ENCODE measurements at regions not wholly inside any gene's neighbourhood (a gene's known extent, or its start where the extent isn't known, plus 50 kb on each side); places are given as distances from the start of the nearest gene placed in this dataset.

DNA sequence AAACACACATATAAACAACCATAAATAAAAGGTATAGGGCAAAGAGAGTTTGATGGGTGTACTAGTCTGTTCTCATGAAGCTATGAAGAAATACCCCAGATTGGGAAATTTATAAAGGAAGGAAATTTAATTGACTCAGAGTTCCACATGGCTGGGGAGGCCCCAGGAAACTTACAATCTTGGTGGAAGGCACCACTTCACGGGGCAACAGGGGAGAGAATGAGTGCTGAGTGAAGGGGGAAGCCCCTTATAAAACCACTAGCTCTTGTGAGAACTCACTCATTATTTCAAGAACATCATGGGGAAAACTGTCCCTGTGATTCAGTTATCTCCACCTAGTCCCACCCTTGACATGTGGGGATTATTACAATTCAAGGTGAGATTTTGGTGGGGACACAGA lies 385.9 kb upstream of the ANO5 start:
- TF ChIP-seq POLR2A (IDR thresholded peaks at IDR 0.05; ENCODE audit: low read depth, low read length): no peak
- TF ChIP-seq TAF1 (IDR thresholded peaks at IDR 0.05; ENCODE audit: low read depth, low read length): no peak
- no peak for TF ChIP-seq PAX5 (IDR thresholded peaks at IDR 0.05; ENCODE audit: insufficient read depth, low read length, severe bottlenecking)
- no peak for TF ChIP-seq SPI1 (IDR thresholded peaks at IDR 0.05; ENCODE audit: low read depth, low read length)
- TF ChIP-seq POU2F2 (IDR thresholded peaks at IDR 0.05; ENCODE audit: low read depth, low read length): no peak
- no peak for TF ChIP-seq POLR2AphosphoS5 (IDR thresholded peaks at IDR 0.05; ENCODE audit: low read depth, low read length)
- DNase-seq (ENCODE audit: insufficient read length, low spot score): no peak
- no peak for FAIRE-seq

GRCh38 chr11:21807350-21807749 lies 385.5 kb upstream of the ANO5 start:
- TF ChIP-seq POLR2A (IDR thresholded peaks at IDR 0.05; ENCODE audit: low read depth, low read length) (no peak), SPI1 (IDR thresholded peaks at IDR 0.05; ENCODE audit: low read depth, low read length) (no peak), POLR2AphosphoS5 (IDR thresholded peaks at IDR 0.05; ENCODE audit: low read depth, low read length) (no peak), POU2F2 (IDR thresholded peaks at IDR 0.05; ENCODE audit: low read depth, low read length) (no peak)
- DNase-seq (ENCODE audit: insufficient read length, low spot score) (no peak), FAIRE-seq (no peak)

DNA sequence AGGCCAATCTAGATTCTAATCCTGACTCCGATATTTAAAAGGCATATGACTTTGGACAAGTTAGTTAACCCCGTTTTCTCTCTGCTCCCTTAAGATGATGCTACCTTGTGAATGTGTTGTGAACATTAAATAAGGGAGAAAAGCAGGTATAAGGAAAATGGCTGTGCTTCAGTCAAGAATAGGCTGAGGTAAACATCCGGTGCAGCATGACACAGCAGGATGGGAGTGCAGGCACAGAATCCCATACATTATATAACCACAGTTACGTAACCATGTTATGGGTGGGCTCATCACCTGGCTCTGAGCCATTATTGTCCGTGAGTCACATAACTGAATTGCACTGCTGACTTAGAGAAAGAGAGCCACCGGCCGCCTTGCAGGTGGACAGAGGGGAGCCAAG lies 382.2 kb upstream of the ANO5 start:
- DNase-seq (ENCODE audit: insufficient read length, low spot score): no peak
- TF ChIP-seq POLR2AphosphoS5 (IDR thresholded peaks at IDR 0.05; ENCODE audit: low read depth, low read length): no peak
- no peak for TF ChIP-seq TAF1 (IDR thresholded peaks at IDR 0.05; ENCODE audit: low read depth, low read length)
- TF ChIP-seq PAX5 (IDR thresholded peaks at IDR 0.05; ENCODE audit: insufficient read depth, low read length, severe bottlenecking): no peak
- TF ChIP-seq POLR2A (IDR thresholded peaks at IDR 0.05; ENCODE audit: low read depth, low read length): no peak
- TF ChIP-seq POU2F2 (IDR thresholded peaks at IDR 0.05; ENCODE audit: low read depth, low read length): no peak
- TF ChIP-seq SPI1 (IDR thresholded peaks at IDR 0.05; ENCODE audit: low read depth, low read length): no peak
- FAIRE-seq: no peak

GRCh38 chr11:21811572-21811971 lies 381.3 kb upstream of the ANO5 start:
- DNase-seq (ENCODE audit: insufficient read length, low spot score) (no peak), FAIRE-seq (no peak)
- TF ChIP-seq POLR2AphosphoS5 (IDR thresholded peaks at IDR 0.05; ENCODE audit: low read depth, low read length) (no peak), SPI1 (IDR thresholded peaks at IDR 0.05; ENCODE audit: low read depth, low read length) (no peak), TAF1 (IDR thresholded peaks at IDR 0.05; ENCODE audit: low read depth, low read length) (no peak), POU2F2 (IDR thresholded peaks at IDR 0.05; ENCODE audit: low read depth, low read length) (no peak), PAX5 (IDR thresholded peaks at IDR 0.05; ENCODE audit: insufficient read depth, low read length, severe bottlenecking) (no peak), POLR2A (IDR thresholded peaks at IDR 0.05; ENCODE audit: low read depth, low read length) (no peak)

GRCh38 chr11:21814169-21814568 lies 378.7 kb upstream of the ANO5 start:
- no peak for TF ChIP-seq TAF1 (IDR thresholded peaks at IDR 0.05; ENCODE audit: low read depth, low read length)
- TF ChIP-seq POLR2A (IDR thresholded peaks at IDR 0.05; ENCODE audit: low read depth, low read length): no peak
- TF ChIP-seq POU2F2 (IDR thresholded peaks at IDR 0.05; ENCODE audit: low read depth, low read length): no peak
- no peak for TF ChIP-seq PAX5 (IDR thresholded peaks at IDR 0.05; ENCODE audit: insufficient read depth, low read length, severe bottlenecking)
- TF ChIP-seq SPI1 (IDR thresholded peaks at IDR 0.05; ENCODE audit: low read depth, low read length): no peak
- no peak for TF ChIP-seq POLR2AphosphoS5 (IDR thresholded peaks at IDR 0.05; ENCODE audit: low read depth, low read length)
- FAIRE-seq (no peak), DNase-seq (ENCODE audit: insufficient read length, low spot score) (no peak)

DNA sequence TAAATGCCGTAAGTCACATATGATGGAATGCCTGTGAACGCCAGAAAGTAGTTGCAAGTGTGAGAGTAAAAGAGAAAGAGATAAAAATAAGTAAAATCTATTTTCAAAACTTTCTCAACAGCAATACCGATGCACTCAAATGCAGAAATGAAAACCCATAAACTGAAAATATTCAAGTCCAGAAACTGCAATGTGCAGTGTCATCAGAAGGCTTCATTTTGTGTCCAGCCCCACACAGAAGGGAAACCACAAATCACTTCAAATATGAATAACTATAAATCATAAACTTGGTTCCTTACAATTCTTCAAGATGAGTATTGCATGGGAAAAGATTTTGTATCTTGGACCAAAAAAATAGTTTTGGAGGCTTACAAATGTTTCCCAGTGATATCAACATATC lies 375.2 kb upstream of the ANO5 start:
- TF ChIP-seq TAF1 (IDR thresholded peaks at IDR 0.05; ENCODE audit: low read depth, low read length) (no peak), POLR2A (IDR thresholded peaks at IDR 0.05; ENCODE audit: low read depth, low read length) (no peak), SPI1 (IDR thresholded peaks at IDR 0.05; ENCODE audit: low read depth, low read length) (no peak), POLR2AphosphoS5 (IDR thresholded peaks at IDR 0.05; ENCODE audit: low read depth, low read length) (no peak), POU2F2 (IDR thresholded peaks at IDR 0.05; ENCODE audit: low read depth, low read length) (no peak), PAX5 (IDR thresholded peaks at IDR 0.05; ENCODE audit: insufficient read depth, low read length, severe bottlenecking) (no peak)
- DNase-seq (ENCODE audit: insufficient read length, low spot score) (no peak), FAIRE-seq (no peak)

DNA sequence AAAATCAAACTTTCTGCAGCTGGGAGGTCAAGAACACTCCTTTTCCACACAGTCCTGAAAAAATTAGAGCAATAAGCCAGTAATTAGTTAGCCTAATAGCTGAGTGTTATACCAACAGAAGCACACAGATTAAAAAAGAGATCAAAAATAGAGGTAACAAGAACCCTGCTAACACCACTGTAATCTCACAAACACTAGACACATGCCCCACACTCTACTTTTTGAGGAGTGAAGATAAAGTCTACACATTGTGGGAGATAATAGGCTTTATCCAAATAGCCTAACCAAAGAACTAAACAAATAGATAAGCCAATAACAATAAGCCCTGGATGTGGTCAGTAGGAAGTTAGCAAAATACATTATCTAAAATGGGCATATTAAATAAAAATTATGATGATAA lies 372.7 kb upstream of the ANO5 start:
- DNase-seq (ENCODE audit: insufficient read length, low spot score): no peak
- no peak for FAIRE-seq
- TF ChIP-seq TAF1 (IDR thresholded peaks at IDR 0.05; ENCODE audit: low read depth, low read length): no peak
- no peak for TF ChIP-seq POLR2A (IDR thresholded peaks at IDR 0.05; ENCODE audit: low read depth, low read length)
- no peak for TF ChIP-seq PAX5 (IDR thresholded peaks at IDR 0.05; ENCODE audit: insufficient read depth, low read length, severe bottlenecking)
- TF ChIP-seq SPI1 (IDR thresholded peaks at IDR 0.05; ENCODE audit: low read depth, low read length): no peak
- no peak for TF ChIP-seq POLR2AphosphoS5 (IDR thresholded peaks at IDR 0.05; ENCODE audit: low read depth, low read length)
- no peak for TF ChIP-seq POU2F2 (IDR thresholded peaks at IDR 0.05; ENCODE audit: low read depth, low read length)

- no peak for DNase-seq (ENCODE audit: insufficient read length, low spot score)
- TF ChIP-seq PAX5 (IDR thresholded peaks at IDR 0.05; ENCODE audit: insufficient read depth, low read length, severe bottlenecking) (no peak), POU2F2 (IDR thresholded peaks at IDR 0.05; ENCODE audit: low read depth, low read length) (no peak), POLR2AphosphoS5 (IDR thresholded peaks at IDR 0.05; ENCODE audit: low read depth, low read length) (no peak)
- FAIRE-seq: no peak
These were observed 367.8 kb upstream of the ANO5 start for GRCh38 chr11:21825127-21825526.

- DNase-seq (ENCODE audit: insufficient read length, low spot score) (no peak), FAIRE-seq (no peak)
These were observed 354.5 kb upstream of the ANO5 start for GRCh38 chr11:21838427-21838826.

GRCh38 chr11:21839796-21840195 lies 353.1 kb upstream of the ANO5 start:
- no peak for DNase-seq (ENCODE audit: insufficient read length, low spot score)
- TF ChIP-seq POLR2AphosphoS5 (IDR thresholded peaks at IDR 0.05; ENCODE audit: low read depth, low read length): no peak
- TF ChIP-seq POU2F2 (IDR thresholded peaks at IDR 0.05; ENCODE audit: low read depth, low read length): no peak
- TF ChIP-seq TAF1 (IDR thresholded peaks at IDR 0.05; ENCODE audit: low read depth, low read length): no peak
- TF ChIP-seq POLR2A (IDR thresholded peaks at IDR 0.05; ENCODE audit: low read depth, low read length): no peak
- TF ChIP-seq PAX5 (IDR thresholded peaks at IDR 0.05; ENCODE audit: insufficient read depth, low read length, severe bottlenecking): no peak
- TF ChIP-seq SPI1 (IDR thresholded peaks at IDR 0.05; ENCODE audit: low read depth, low read length): no peak
- no peak for FAIRE-seq

More at GRCh38 chr11:21838427-21838826, 354.5 kb upstream of the ANO5 start:
- TF ChIP-seq PAX5 (IDR thresholded peaks at IDR 0.05; ENCODE audit: insufficient read depth, low read length, severe bottlenecking): no peak
- no peak for TF ChIP-seq SPI1 (IDR thresholded peaks at IDR 0.05; ENCODE audit: low read depth, low read length)
- TF ChIP-seq POLR2A (IDR thresholded peaks at IDR 0.05; ENCODE audit: low read depth, low read length): no peak
- no peak for TF ChIP-seq POU2F2 (IDR thresholded peaks at IDR 0.05; ENCODE audit: low read depth, low read length)
- TF ChIP-seq TAF1 (IDR thresholded peaks at IDR 0.05; ENCODE audit: low read depth, low read length): no peak
